OCI-LY1 (cell line): ENCODE measurements at regions not wholly inside any gene's neighbourhood (a gene's known extent, or its start where the extent isn't known, plus 50 kb on each side); places are given as distances from the start of the nearest gene placed in this dataset.

Source experiments
- H2AFZ ChIP-seq: fragments of 200-600 bp; sonication (generic), shearing (Covaris generic); 2 replicates; pipeline ENCODE4 v1.6.0; 2014; ENCODE audit warnings: antibody characterized with exemption, mild to moderate bottlenecking, low read length
- H3F3A ChIP-seq: fragments of 200-600 bp; sonication (generic), shearing (Covaris generic); 2 replicates; pipeline ENCODE4 v1.6.0; 2014; ENCODE audit warnings: mild to moderate bottlenecking, antibody characterized with exemption, low read length, moderate library complexity; ENCODE audit not compliant: insufficient read depth
- H3K27ac ChIP-seq: fragments of 200-600 bp; sonication (generic); 2 replicates; pipeline ENCODE4 v1.5.1; 2014; ENCODE audit warnings: low read length, mixed run types, mild to moderate bottlenecking, low read depth; ENCODE audit not compliant: poor library complexity, severe bottlenecking
- H3K27me3 ChIP-seq: fragments of 200-600 bp; sonication (generic); 2 replicates; pipeline ENCODE4 v1.6.0; 2014; ENCODE audit warnings: antibody characterized with exemption, mild to moderate bottlenecking, low read length, moderate library complexity; ENCODE audit not compliant: insufficient read depth
- H3K36me3 ChIP-seq: fragments of 200-600 bp; sonication (generic); 2 replicates; pipeline ENCODE4 v1.6.1; 2014; ENCODE audit warnings: mild to moderate bottlenecking, antibody characterized with exemption, low read length, moderate library complexity, mixed read lengths; ENCODE audit not compliant: insufficient read depth
- H3K4me1 ChIP-seq: fragments of 200-600 bp; sonication (generic); 2 replicates; pipeline ENCODE4 v1.5.1; 2014; ENCODE audit warnings: mild to moderate bottlenecking, low read length, moderate library complexity; ENCODE audit not compliant: insufficient read depth, severe bottlenecking
- H3K4me2 ChIP-seq: fragments of 200-600 bp; sonication (generic), shearing (Covaris generic); 2 replicates; pipeline ENCODE4 v1.6.1; 2014; ENCODE audit warnings: low read length
- H3K4me3 ChIP-seq: fragments of 200-600 bp; sonication (generic); 2 replicates; pipeline ENCODE4 v1.5.1; 2014; ENCODE audit warnings: low read length, low read depth, mild to moderate bottlenecking, mixed read lengths; ENCODE audit not compliant: poor library complexity, severe bottlenecking
- H3K79me2 ChIP-seq: fragments of 200-600 bp; shearing (Covaris generic); 2 replicates; pipeline ENCODE4 v1.6.1; 2016; ENCODE audit warnings: mixed run types, low read length, mixed read lengths; ENCODE audit not compliant: insufficient read depth
- H3K9ac ChIP-seq: fragments of 200-600 bp; sonication (generic), shearing (Covaris generic); 2 replicates; pipeline ENCODE4 v1.6.1; 2014; ENCODE audit warnings: mild to moderate bottlenecking, low read length, mixed read lengths
- H3K9me2 ChIP-seq: fragments of 200-600 bp; sonication (generic), shearing (Covaris generic); 2 replicates; pipeline ENCODE4 v1.6.1; 2014; ENCODE audit warnings: low read depth, mild to moderate bottlenecking, low read length, mixed read lengths
- H3K9me3 ChIP-seq: fragments of 200-600 bp; shearing (Covaris generic); 2 replicates; pipeline ENCODE4 v1.6.1; 2014; ENCODE audit warnings: low read length, mixed read lengths
- H4K20me1 ChIP-seq: fragments of 200-600 bp; sonication (generic), shearing (Covaris generic); 2 replicates; pipeline ENCODE4 v1.6.0; 2016; ENCODE audit warnings: mild to moderate bottlenecking, low read length; ENCODE audit not compliant: insufficient read depth
- CTCF ChIP-seq: fragments of 200-600 bp; sonication (generic), shearing (Covaris generic); IDR thresholded peaks from 2 replicates; pipeline ENCODE4 v1.5.1; 2017; ENCODE audit warnings: mild to moderate bottlenecking, antibody characterized with exemption, low read length, moderate library complexity, mixed read lengths
- EZH2 ChIP-seq: fragments of 200-600 bp; sonication (generic), shearing (Covaris generic); IDR thresholded peaks from 2 replicates; pipeline ENCODE4 v1.8.0; 2017; ENCODE audit warnings: borderline replicate concordance, mixed run types, mild to moderate bottlenecking, antibody characterized with exemption, low read length, moderate library complexity, mixed read lengths

GRCh38 chr3:117523418-117523817, 813.8 kb downstream of the TUSC7 start:
- Histone ChIP-seq H3K27ac (no peak overlapping the region), H3K79me2 (no peaks in the 10 kb centered on the region), H3K4me2 (no peak overlapping the region), H3K4me1 (no peaks in the 10 kb centered on the region), H3K9ac (no peak overlapping the region), H3F3A (no peaks in the 10 kb centered on the region), H3K9me3 (no peaks in the 10 kb centered on the region), H3K27me3 (no peaks in the 10 kb centered on the region), H3K9me2 (no peaks in the 10 kb centered on the region), H3K4me3 (no peak overlapping the region), H2AFZ (no peak overlapping the region), H4K20me1 (no peaks in the 10 kb centered on the region), H3K36me3 (no peaks in the 10 kb centered on the region)
- TF ChIP-seq EZH2 (no peak), CTCF (no peak)

- Histone ChIP-seq H3K36me3 (no peaks in the 10 kb centered on the region), H3F3A (no peaks in the 10 kb centered on the region), H3K79me2 (no peaks in the 10 kb centered on the region), H2AFZ (no peak overlapping the region), H3K4me3 (no peak overlapping the region), H3K4me1 (no peaks in the 10 kb centered on the region), H3K9ac (no peak overlapping the region), H4K20me1 (no peaks in the 10 kb centered on the region), H3K27me3 (no peaks in the 10 kb centered on the region), H3K27ac (no peak overlapping the region), H3K9me2 (no peaks in the 10 kb centered on the region), H3K4me2 (no peak overlapping the region), H3K9me3 (no peaks in the 10 kb centered on the region)
- TF ChIP-seq EZH2 = no peak
- TF ChIP-seq CTCF = no peak
These were observed 815.3 kb downstream of the TUSC7 start for GRCh38 chr3:117524890-117525289.

- Histone ChIP-seq H3K9me3 (no peaks in the 10 kb centered on the region), H2AFZ (no peak overlapping the region), H3K4me1 (no peaks in the 10 kb centered on the region), H3K4me2 (no peak overlapping the region), H3K79me2 (no peaks in the 10 kb centered on the region), H3K4me3 (no peak overlapping the region), H3K27me3 (no peaks in the 10 kb centered on the region), H3K36me3 (no peaks in the 10 kb centered on the region), H3K9me2 (no peaks in the 10 kb centered on the region), H3K27ac (no peak overlapping the region), H3K9ac (no peak overlapping the region), H3F3A (no peaks in the 10 kb centered on the region), H4K20me1 (no peaks in the 10 kb centered on the region)
- TF ChIP-seq CTCF (peak; percentile 65), EZH2 (no peak)
These were observed 817.0 kb downstream of the TUSC7 start for GRCh38 chr3:117526470-117527079.
